Stimulated activated CD4-positive, alpha-beta T cell treated with anti-CD3 and anti-CD28 coated beads, Interleukin-12 subunit alpha, Interleukin-12 subunit beta, amount 100 ng/mL, for 24 hours (primary cell): ENCODE measurements at regions not wholly inside any gene's neighbourhood (a gene's known extent, or its start where the extent isn't known, plus 50 kb on each side); places are given as distances from the start of the nearest gene placed in this dataset.
A peak's percentile ranks its signal among the peaks of the same experiment; 100 is the strongest.

Experiments
- DNase-seq, 2 experiments: peaks; one replicate each; pipeline ENCODE4 v3.0.0-alpha.2; 2020; ENCODE audit warnings: low read depth in 2 of 2

DNA sequence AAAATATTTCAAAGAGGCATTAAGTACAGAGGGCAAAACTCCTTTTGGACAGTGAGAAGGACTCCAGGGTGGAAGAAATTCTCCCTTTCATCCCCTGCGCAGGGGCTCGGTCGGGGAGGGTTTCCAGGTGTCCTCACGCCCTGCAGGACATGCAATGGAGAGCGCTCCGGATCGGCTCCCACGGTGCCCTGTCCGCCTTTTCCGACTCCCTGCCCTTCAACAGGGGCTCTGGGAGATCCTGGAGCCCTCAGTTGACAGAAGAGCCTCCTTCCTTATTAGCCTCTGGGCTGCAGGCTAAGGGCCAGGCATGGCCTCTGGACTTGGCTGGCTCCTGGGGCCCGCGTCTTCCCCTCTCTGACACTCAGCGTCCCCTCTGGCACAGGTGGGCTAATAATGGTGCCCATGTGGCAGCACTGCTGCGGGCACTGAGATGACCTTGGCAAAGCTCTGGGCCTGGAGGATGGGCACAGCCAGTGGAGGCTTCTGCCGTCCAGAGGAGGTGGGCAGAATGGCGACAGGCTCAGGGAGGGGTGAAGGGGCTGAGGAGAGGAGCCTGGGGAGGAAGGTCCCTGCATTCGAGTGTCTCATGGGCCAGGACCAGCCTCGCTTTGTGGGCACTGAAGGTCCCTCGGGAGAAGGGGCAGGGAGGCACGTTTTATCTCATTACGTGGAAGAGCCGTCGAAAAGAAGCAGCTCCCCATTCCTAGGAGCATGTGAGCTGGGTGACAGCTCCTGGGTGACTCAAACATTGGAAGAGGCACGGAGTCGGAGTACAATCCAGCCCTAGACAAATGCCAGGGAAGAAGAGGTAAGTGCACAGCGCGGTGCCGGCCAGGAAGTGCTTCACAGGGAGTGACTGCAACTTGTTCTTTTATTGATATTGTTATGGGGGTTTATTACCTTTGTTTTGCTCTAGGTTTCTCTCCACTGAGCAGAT is 161.7 kb downstream of the IRF8 start:
- DNase-seq: no peak

DNA sequence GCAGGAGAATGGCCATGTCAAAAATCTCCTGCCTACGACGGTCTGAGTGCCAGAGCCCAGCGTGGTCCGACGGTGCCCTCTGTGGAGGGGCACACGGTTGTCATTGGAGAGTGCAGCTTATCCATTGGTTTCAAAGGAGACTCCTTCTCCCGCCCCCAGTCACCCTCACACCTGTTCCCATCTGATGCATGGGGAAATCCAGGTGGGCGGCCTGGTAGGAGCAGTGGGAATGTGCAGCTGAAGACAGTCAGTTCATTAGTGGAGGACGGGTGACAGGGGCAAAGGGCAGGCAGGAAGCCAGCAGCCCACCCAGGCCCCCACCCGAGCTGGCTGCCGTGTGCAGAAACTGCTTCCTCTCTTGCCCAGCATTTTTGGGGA is 162.3 kb downstream of the IRF8 start:
- DNase-seq: no peak

DNA sequence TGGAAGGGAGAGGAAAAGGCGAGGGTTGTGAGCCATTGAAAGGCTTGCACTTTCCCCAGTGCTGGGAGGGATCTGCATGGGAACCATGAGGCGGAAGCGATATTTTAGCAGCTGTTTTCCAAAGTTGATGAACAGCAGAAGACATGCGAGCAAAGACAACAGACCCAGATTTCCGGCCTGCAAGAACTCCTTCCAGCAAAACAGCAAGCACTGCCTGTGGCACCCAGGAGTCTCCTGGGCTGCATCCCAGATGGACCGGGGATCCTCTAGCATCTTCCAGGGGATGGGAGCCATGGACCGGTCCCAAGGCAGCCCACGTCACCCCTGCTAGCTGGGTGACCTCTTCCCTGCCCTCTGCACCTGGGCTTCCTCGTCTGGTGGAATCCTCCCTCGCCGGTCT is 162.8 kb downstream of the IRF8 start:
- no peak for DNase-seq

DNA sequence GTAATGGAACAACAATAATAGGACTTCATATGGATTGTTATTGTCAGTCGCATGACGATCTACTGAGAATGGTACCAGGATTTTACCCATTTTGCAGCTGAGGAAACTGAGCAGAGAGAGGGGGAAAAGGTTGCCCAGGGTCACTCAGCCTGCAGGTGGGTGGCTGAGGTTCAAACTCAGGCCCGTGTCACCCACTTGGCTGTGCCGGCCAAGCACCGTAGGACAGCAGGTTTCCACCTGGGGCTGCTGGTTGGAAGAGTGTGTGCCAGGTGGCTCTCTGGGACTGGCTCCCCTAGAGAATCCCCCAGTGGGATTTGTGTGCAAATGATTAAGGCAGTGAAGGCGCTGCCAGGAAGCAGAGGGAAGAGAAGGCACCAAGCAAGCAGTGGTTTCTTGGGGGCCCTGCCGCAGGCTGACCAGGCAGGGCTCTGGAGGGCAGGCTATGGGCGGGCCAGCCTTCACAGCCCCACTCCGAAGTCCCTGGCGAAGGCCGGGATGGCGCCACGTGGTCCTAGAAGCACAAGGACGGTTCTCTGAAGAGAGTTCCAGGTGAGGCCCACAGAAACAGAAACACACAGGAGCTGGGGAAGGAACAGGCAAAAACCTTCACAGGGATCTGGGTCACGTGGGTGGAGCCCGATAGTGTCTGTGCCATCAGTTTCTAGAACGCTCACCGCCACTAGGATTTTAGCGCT is 163.5 kb downstream of the IRF8 start:
- DNase-seq: no peak

DNA sequence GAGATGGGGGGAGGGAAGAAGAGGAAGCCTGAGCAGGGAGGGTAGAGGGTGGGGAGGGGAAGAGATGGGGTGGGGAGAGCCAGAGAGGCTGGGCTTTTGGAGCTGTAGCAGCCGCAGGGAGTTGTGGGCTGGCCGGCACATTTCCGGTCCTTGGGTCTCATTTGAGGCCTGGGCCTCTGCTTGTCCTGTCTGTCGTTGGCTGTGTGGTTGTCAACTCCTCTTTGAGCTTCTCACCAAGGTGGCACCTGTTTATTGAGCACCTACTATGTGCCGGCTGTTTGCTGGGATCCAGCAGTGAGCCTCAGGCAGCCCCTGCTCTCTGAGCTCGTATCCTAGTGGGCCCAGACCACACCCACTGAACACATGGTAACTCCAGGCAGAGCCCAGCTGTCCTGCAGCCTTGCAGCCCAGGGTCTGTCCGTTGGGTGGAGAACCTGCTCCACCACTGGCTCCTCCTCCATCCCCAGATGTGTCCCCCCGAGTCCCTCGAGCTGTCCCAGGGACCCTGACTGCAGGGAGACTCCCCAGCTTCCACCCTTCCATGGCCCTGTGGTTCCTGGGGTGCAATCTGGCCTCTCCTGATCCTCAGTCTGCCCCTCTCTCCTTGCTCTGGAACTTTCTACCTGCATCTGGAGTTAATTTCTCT is 164.9 kb downstream of the IRF8 start:
- DNase-seq: no peak

DNA sequence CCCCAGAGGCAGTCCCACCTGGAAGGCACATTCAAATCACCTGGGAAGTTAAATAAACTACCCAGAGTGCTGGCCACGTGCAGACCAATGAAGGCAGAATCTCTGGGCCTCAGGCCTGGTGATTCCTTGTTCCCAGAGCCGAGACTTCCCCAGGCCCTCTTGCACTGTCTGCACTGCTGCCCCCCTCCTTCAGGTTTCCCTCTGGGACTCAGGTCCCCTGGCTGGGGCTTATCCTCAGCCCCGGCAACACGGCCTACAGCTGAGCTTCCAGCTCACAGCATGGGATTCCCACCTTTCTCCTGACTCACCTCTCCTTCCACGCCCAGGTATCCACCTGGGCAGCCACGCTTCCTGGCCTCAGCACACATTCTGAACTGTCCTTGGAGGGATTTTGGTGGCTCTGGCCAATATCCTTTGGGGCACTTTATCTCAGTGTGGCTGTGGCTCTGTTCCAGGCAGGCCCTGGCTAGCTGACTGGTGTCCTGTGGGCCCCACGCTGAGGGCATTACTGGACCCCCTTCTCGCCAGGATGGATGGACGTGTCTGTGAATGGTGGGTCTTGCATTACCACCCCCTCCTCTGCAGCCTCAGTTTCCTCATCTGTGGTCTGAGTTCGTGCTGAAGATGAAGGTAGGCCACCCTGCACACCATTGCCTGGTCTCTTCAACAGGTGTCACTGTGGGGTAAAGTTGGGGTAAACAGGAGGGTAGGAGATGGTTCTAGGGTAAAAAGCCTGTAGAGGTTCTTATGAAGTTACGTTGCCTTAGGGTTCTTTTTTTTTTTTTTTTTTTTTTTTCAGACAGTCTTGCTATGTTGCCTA is 165.7 kb downstream of the IRF8 start:
- DNase-seq: no peak

DNA sequence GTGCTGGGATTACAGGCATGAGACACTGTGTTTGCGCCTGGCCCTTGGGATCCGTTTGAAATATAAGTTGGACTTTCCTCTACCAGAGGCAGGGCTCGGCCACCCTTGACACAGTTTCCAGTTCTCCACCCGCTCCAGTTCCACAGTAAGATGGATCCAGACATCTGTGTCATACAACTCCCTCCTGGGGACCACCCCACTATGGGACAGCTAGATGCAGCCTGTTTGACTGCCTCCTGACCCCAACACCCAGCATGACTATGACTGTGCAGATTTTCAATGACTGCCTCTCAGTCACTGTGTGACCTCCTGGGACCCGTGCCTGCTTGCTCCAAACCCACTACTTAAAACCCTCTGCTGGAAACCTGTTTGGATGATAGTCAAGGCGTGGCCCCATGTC is 166.7 kb downstream of the IRF8 start:
- DNase-seq: no peak

DNA sequence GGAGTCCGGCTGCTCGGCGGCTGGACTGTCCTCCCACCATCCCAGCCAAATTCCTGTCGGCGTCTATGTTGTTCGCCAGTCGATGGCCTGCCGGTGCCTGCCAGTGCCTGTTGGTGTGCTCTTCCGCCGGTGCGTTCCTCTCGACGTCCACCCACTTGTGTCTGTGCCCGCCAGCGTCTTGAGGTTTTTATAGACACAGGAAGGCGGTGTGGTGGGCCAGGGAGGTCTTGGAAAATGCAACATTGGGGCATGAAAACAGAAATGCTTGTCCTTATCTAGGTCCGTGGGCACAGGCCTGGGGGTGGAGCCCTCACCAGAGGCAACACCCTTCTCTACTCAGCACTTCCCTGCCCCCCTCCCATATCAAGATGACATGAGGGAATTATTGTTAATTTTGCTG is 167.8 kb downstream of the IRF8 start:
- no peak for DNase-seq

DNA sequence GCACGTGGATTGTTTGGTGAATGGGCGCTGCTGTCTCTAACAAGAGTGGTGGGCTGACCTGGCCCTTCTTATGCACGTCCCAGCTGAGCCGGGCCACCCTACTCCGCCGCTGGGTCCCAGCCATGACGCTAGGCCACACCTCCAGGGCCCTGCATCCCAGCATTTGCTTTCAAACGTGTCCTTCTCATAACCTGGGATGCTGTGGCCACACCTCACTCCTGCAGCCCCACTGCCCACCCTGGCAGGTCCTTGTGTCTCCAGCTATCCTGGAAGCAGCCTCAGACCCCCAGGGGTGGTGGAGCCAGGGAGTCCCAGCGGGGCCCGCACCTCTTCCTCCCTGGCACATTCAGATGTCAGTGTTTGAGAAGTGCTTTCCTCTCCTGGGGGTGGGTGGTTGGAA is 168.6 kb downstream of the IRF8 start:
- DNase-seq: no peak

DNA sequence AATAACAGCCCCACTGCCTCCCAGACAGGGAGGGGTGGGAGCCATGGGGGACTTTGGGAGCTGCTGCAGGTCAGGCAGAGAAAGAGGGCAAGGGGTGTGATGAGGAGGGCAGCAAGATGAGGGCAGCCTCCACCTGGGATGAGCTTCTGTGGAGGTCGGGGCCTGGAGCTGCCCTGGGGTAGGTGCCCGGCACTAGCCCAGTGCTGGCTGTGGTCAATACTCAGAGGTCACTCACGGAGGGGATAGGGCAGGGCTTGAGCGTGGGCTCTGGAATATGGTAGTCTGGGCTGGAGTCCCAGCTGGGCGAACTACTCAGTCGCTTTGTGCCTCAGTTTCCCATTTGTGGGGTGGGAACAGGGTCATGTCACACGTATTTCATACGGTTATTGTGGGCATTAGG is 169.0 kb downstream of the IRF8 start:
- no peak for DNase-seq

DNA sequence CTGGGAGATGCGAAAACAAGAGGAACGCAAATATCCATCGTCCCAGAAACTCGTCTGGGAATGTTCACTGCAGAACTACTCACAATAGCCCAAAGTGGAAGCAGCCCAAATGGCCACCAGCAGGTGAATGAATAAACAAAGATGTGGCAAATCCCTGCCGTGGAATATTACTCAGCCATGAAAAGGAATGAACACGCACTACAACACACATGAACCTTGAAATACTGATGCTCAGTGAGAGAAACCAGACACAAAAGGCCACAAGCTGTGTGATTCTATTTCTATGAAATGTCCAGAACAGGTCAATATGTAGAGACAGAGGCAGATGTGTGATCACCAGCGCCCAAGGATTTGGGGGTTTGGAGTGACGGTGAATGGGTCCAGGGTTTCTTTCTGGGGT is 169.8 kb downstream of the IRF8 start:
- DNase-seq: no peak

DNA sequence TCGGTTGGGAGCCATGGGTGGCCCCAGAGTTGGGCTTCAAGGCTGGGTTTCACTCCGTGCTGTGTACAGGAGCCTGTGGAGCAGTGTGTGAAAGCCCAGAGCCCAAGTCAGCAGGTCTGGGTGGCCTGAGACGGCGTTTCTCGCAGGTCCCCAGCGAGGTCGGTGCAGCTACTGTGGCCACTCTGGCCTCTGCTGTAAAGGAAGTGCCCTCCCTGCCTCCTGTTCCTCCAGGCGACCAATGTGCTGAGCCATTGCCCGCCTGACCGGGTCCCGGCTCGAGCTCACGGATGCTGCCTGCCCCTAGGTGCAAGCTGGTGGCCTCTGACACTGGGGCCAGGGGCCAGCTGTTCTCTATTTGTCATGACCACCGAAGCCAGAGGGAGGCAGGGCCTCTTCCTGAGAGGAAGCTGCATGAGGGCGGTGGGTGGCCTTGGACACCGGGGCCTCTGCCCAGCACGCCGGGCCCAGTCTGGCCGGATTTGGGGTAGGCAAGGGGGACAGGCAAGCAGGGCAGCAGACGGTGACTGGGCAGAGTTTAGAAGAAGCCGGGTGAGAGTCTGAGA is 170.9 kb downstream of the IRF8 start:
- DNase-seq: no peak

DNA sequence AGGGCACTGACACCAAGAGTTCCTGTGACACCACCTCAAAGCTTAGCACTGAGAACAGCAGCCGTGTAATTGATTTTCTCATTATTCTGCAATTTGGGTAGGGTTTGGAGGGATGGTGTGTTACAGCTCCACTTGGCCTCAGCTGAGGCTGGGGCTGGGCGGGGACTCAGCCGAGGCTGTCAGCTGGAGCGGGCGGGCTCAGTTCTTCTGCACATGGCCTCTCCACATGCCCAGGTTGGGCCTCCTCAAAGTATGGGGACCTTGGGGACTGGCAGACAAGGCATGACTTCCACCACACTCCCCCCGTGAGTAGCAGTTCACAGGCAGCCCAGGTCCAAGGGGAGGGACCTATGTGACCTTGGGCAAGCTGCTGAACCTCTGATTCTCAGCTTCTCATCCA is 171.5 kb downstream of the IRF8 start:
- no peak for DNase-seq

DNA sequence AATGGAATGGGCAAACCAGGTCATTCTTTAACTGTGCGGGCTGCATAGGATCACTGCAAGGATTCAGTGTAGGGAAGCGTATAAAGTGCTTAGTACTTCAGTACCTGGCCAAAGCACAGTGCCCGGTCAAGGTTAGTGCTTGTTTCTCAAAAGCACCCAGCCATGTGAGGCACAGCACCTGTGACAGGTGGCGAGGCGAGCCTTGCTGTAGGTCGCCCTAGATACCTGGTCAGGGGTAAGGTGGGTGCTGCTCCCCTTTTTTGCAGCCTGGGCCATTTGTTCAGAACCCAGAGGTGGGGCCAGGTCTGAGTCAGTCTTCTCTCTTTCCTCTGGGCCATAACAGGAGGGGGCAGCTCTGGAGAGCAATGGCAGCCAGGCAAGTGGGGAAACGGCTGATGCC is 172.0 kb downstream of the IRF8 start:
- no peak for DNase-seq

DNA sequence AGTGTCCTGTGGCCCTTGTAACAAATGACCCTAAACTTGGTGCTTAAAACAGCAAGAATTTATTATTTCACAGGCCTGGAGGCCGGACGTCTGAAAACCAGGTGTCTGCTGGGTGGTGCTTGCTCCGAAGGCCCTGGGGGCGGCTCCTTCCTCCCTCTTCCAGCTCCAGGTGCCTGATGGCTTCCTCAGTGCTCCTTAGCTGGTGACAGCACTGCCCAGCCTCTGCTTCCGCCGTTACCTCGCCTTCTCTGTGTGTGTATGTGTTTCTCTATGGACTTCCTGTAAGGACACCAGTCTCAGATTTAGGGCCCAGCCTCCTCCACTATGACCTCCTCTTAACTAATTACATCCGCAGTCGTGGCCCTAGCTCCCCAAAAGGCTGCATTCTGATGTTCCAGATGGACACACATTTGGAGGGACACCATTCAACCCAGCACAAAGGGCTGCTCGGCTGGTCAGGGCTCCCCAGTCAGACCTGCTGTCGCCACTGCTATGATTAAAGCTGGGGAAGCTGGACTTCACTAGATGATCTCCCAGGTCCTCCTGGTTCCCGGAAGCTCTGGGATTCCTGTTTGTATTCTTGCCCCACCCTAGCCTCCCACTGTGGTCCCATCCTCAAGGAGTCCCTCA is 172.8 kb downstream of the IRF8 start:
- no peak for DNase-seq

DNA sequence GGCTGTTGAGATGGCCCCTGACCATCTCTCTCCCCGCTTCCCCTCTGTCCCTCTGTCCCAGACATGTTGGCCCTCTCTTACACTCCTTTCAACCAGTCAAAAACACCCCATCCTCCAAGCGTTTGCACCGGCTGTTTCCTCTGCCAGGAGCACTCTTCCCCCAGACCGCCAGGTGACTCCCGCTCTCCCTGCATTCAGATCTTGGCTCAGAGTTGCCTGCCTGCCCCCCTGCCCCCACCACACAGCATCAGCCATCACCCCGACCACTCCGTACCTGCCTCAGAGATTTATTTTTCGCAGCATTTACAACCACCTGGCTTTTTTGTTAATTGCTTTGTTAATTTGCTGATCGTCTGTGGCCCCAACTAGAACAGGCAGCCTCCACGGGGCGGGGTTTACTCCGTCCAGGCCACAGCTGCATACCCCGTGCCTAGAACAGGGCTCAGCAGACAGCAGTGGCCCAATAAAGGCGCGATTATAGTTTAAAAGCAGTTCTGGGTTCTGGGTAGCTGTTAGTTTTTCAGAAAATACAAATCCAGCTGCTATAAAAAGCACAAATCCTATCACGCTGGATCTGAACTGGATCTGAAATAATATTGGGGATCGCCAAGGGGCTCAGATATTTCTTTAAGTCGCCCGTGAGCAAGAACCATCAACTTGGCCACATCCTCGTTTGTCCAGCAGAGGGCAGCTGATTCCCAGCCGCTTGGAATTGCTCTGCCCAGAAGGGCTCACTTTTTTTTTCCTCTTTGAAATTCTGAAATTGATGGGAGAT is 173.6 kb downstream of the IRF8 start:
- DNase-seq: peak in 1 of 2 experiments; percentile 31

DNA sequence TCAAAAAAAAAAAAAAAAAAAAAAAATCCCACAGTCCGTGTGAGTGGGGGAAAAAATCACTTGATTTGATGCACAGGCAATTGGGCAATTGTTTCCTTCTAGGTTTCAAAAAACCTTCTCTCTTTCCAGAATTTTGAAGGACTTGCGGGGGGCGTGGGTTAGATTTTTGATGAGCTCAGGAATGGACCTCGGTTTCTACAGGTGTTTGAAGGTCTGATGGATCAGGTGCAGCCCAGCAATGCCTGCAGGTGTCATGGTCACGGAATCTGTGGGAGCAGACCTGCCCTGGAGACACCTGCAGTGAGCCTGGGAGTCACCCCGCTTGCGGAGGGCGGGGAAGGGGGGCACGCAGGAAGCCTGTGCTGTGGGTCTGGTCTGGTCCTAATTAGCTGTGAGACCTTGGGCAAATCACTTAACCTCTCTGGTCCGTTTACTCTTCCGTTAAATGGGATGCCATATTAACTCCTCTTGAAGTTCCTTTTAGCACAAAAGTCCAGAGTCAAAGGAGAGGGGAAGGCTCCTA is 174.2 kb downstream of the IRF8 start:
- DNase-seq: no peak

DNA sequence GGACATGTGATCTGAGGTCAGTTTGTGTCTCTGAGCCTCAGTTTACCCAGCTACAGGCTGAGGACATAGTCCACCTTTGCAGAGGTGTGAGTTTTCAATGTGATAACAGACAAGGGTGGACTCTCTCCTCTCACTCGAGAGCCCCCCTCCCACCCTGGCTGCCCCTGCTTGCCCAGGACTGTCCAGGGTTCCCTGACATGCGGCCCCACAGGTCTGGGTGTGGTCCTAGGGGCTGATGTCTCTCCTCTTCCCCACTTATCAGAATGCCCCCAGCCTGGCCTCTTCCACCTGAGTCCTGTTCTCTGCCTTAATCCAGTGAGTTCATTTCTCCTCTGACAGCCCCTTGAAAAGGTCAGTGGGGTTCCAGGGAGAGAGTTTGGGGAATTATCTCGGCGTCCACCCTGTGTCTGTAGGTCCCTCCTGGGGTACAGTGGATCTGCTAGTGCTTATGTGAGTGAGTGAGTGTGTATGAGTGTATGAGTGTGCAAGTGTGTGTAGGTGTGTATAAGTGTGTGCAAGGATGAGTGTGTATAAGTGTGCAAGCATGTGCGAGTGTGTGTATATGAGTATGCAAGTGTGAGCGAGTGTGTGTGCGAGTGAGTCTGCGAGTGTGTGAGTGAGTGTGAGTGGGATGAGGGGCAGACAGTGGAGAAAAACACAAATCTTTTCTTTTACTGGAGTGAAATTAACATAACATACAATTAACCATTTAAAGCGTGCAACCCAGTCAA is 175.0 kb downstream of the IRF8 start:
- no peak for DNase-seq
